ENCODE measurements at regions not wholly inside any gene's neighbourhood (a gene's known extent, or its start where the extent isn't known, plus 50 kb on each side); places are given as distances from the start of the nearest gene placed in this dataset.

GRCh38 chr5:167899490-167900070 lies 391.9 kb upstream of the WWC1 start:
- no peak overlapping the region for H3K27ac Mint-ChIP-seq
- CTCF ChIA-PET: interaction anchor here (0.6 kb wide), 1 partner anchor 42 kb away, joined by 3 read pairs; no protein-coding TSS in a partner anchor

More at GRCh38 chr5:167899490-167900070, 391.9 kb upstream of the WWC1 start:
- ATAC-seq (ENCODE audit: low read depth) (no peak), DNase-seq (no peak)
- H3K9ac ChIP-seq (ENCODE audit: low read length): no peak overlapping the region
- no peaks in the 10 kb centered on the region for H3K79me2 ChIP-seq (ENCODE audit: control insufficient read depth, insufficient read depth, low read length)
- Mint-ChIP-seq H3K4me3 (no peak overlapping the region), H3K4me1 (no peaks in the 10 kb centered on the region), H3K27me3 (no peaks in the 10 kb centered on the region), H3K9me3 (ENCODE audit: insufficient read depth) (peaks cover 2% of the 10 kb centered on the region)
- no peak overlapping the region for H3K4me2 ChIP-seq (replicated peaks; ENCODE audit: low read depth, low read length, poor library complexity, severe bottlenecking)
- H3K27ac ChIP-seq (ENCODE audit: low read length in 2 of 2): no peak overlapping the region
- no peaks in the 10 kb centered on the region for H3K4me1 ChIP-seq (ENCODE audit: control insufficient read depth in 2 of 2, insufficient read depth in 2 of 2, low read length in 2 of 2)
- H3K36me3 ChIP-seq (replicated peaks in 1 of 2; ENCODE audit: control extremely low read depth in 1 of 2, control insufficient read depth in 1 of 2, extremely low read depth in 1 of 2, insufficient read depth in 2 of 2, low read length in 1 of 2): no peaks in the 10 kb centered on the region
- no peak overlapping the region for H2AFZ ChIP-seq (ENCODE audit: insufficient read depth, low read depth, low read length, poor library complexity, severe bottlenecking)
- no peaks in the 10 kb centered on the region for H4K20me1 ChIP-seq (ENCODE audit: control insufficient read depth, insufficient read depth, low read length, poor library complexity, severe bottlenecking)
- POLR2A ChIA-PET: no interaction called here
- H3K4me3 ChIP-seq (ENCODE audit: control extremely low read depth in 1 of 5, extremely low read depth in 1 of 5, insufficient read depth in 1 of 5, low read depth in 2 of 5, low read length in 4 of 5): no peak overlapping the region
- H3K9me3 ChIP-seq (ENCODE audit: control extremely low read depth in 1 of 3, control insufficient read depth in 2 of 3, insufficient read depth in 1 of 3, low read length in 2 of 3): no peaks in the 10 kb centered on the region
- 48% methylated on average over 3 of the region's 8 CpGs for WGBS (ENCODE audit: insufficient coverage)
- no peaks in the 10 kb centered on the region for H3K27me3 ChIP-seq (replicated peaks in 1 of 4; ENCODE audit: control extremely low read depth in 1 of 4, control insufficient read depth in 3 of 4, insufficient read depth in 4 of 4, low read length in 3 of 4)
- TF ChIP-seq CTCF (IDR thresholded peaks at IDR 0.05) (no peak), EZH2 (IDR thresholded peaks at IDR 0.05; ENCODE audit: borderline replicate concordance, insufficient read depth, low read depth, low read length, poor library complexity, severe bottlenecking) (no peak)
- intact Hi-C loops (cut with micrococcal nuclease): no loop called here
